HepG2 (cell line): ENCODE measurements at regions not wholly inside any gene's neighbourhood (a gene's known extent, or its start where the extent isn't known, plus 50 kb on each side); places are given as distances from the start of the nearest gene placed in this dataset.

Experiments used
- ASH2L ChIP-seq: fragments of 300-600, 200-600 bp; sonication (generic); IDR thresholded peaks from 2 replicates; pipeline ENCODE4 v1.7.0; 2017; ENCODE audit warnings: low read depth, mild to moderate bottlenecking, moderate library complexity, mixed read lengths, low read length; ENCODE audit not compliant: insufficient read length
- CBX1 ChIP-seq: IDR thresholded peaks from one replicate; pipeline ENCODE4 v1.6.1; 2016; ENCODE audit warnings: antibody characterized with exemption, low read depth
- GATAD1 ChIP-seq: IDR thresholded peaks from 2 replicates; pipeline ENCODE4 v1.6.1; 2016; ENCODE audit warnings: missing genetic modification reagents, missing compliant biosample characterization
- GRHL1 ChIP-seq: sonication (generic); formaldehyde crosslinking; conservative IDR thresholded peaks from 2 replicates; pipeline ENCODE4 v1.8.0; 2022; ENCODE audit warnings: missing genetic modification reagents
- MED13 ChIP-seq: sonication (generic); formaldehyde crosslinking; IDR thresholded peaks from 2 replicates; pipeline ENCODE4 v1.5.0; 2020; ENCODE audit warnings: missing genetic modification reagents
- PAWR ChIP-seq: sonication (generic); formaldehyde crosslinking; IDR thresholded peaks from 2 replicates; pipeline ENCODE4 v1.4.0; 2020; ENCODE audit warnings: missing genetic modification reagents, mild to moderate bottlenecking, borderline replicate concordance
- SAP130 ChIP-seq: IDR thresholded peaks from 2 replicates; pipeline ENCODE4 v1.6.1; 2016; ENCODE audit warnings: low read depth
- SP5 ChIP-seq: IDR thresholded peaks from 2 replicates; pipeline ENCODE4 v1.6.1; 2016; ENCODE audit warnings: low read depth, borderline replicate concordance
- TFAP4 ChIP-seq: sonication (generic); IDR thresholded peaks from 2 replicates; pipeline ENCODE4 v1.6.1; 2016; ENCODE audit warnings: low read depth, borderline replicate concordance
- ZFYVE20 ChIP-seq: sonication (generic); formaldehyde crosslinking; IDR thresholded peaks from 2 replicates; pipeline ENCODE4 v1.8.0; 2023; ENCODE audit warnings: low read depth, mild to moderate bottlenecking, moderate library complexity, missing genetic modification reagents, borderline replicate concordance
- ZNF570 ChIP-seq: sonication (generic); formaldehyde crosslinking; IDR thresholded peaks from 2 replicates; pipeline ENCODE4 v1.4.0; 2020; ENCODE audit warnings: mild to moderate bottlenecking, missing genetic modification reagents, borderline replicate concordance
- ZNF646 ChIP-seq: sonication (generic); formaldehyde crosslinking; IDR thresholded peaks from 2 replicates; pipeline ENCODE4 v1.9.0; 2021; ENCODE audit warnings: mild to moderate bottlenecking, missing genetic modification reagents
- ZNF687 ChIP-seq: sonication (generic); formaldehyde crosslinking; IDR thresholded peaks from 2 replicates; pipeline ENCODE4 v1.5.1; 2020; ENCODE audit warnings: mild to moderate bottlenecking, missing genetic modification reagents, moderate library complexity

GRCh38 chr22:12601870-12602779 is 2925.9 kb upstream of the OR11H1 start (continued):
- no peak for TF ChIP-seq ZNF646 (CRISPR knock-in tag)
- TF ChIP-seq MED13 (CRISPR knock-in tag), result no peak
- no peak for TF ChIP-seq TFAP4
- peak; percentile 32 for TF ChIP-seq ZNF687 (CRISPR knock-in tag)
- no peak for TF ChIP-seq ZNF570 (CRISPR knock-in tag)
- TF ChIP-seq SP5 (CRISPR knock-in tag), result no peak
- peak; percentile 40 for TF ChIP-seq ASH2L
- no peak for TF ChIP-seq ZFYVE20 (CRISPR knock-in tag)
- TF ChIP-seq CBX1, result no peak
- no peak for TF ChIP-seq PAWR (CRISPR knock-in tag)
- TF ChIP-seq GATAD1, result peak; percentile 77
- peak; percentile 49; the same call in 1 of the 2 replicates for TF ChIP-seq SAP130 (CRISPR knock-in tag)
- no peak for TF ChIP-seq GRHL1 (CRISPR knock-in tag)
- TF ChIP-seq, all 625 proteins: peak for 24
